CD4-positive, alpha-beta T cell treated with Interferon gamma for 1 hour (primary cell): ENCODE measurements at regions not wholly inside any gene's neighbourhood (a gene's known extent, or its start where the extent isn't known, plus 50 kb on each side); places are given as distances from the start of the nearest gene placed in this dataset.

Experiments
- DNase-seq: peaks from one replicate; pipeline ENCODE4 v3.0.0-alpha.2; 2020

DNA sequence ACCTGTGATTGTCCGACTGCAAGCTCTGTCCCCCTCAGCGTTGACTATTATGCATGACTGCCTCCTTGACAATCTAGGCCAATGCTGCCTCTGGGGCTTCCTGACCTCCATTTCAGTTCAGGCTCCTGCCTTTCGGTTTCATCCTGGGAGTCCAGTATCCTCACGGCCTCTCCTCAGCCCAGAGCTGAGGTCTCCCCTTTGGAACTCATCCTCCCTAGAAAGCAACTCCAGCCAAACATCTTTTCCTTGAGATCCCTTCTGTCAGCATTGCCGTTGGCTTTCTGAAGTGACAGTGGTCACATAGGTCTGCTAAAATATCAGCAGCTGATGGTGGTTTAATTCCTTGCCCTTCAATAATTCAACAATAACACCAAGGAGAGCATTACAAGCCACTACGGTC lies 519.1 kb upstream of the NBEA start:
- no peak for DNase-seq

DNA sequence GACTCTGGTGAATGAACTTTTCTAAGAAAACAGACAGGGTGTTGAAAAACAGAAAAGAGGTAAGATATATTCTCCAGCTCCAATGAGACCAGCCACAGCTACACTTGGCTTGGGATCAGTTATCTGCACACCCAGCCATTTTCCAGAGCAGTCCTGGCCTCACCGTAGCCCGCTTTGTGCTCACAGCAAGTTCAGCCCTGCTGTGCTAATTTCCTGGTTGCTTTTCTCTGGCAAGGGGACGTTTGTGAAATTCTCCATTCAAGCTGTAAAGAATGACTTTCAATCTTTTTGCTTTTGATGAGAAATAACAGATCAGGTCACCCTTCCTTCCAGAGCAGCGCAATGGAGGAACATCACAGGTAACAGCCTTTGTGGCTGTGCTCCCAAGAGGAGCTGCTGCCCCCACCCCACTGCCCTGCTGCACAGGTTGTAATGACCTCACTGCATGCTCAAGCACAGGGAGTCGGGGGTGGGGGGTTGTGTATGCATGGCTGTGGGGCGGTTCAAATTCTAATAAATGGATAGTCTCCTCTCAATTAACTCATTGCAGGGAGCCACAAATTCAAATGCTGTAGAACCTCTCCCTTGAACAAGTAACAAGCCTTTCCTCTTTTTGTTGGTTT lies 516.6 kb upstream of the NBEA start:
- DNase-seq = no peak

DNA sequence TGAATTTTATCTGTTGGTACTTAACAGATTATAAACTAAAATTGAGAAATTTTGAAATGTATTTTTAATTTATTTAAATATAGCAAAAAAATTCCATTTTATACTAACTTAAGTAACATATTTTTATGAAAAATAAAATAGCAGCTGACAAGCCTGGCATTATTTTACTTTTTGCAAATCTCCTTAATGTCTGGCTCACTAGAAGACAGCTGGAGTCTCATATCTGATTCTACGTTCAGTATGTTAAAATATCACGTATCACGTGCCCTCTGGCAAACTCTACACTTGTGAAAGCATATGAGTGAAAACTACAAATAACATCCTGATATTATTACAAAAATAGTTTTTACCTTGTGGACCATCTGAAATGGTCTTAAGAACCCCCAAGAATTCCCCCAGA lies 513.2 kb upstream of the NBEA start:
- no peak for DNase-seq

DNA sequence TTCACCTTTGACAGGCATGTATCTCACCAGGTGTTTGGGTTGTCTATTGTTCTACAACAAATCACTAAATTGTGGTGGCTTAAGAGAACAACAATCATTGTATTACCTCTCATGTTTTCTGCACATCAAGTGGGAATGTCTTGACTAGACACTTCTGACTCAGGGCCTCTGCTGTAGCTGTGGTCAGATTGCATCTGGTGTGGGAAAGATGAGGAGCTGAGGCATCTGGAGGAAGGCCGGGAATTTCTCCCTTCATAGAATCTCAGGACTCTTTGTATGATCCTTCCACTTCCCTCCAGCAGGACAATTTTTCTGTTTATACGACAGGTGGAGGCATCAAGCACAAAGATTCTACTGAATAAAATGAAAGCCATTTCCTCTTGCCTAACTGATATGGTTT lies 511.8 kb upstream of the NBEA start:
- DNase-seq = no peak

DNA sequence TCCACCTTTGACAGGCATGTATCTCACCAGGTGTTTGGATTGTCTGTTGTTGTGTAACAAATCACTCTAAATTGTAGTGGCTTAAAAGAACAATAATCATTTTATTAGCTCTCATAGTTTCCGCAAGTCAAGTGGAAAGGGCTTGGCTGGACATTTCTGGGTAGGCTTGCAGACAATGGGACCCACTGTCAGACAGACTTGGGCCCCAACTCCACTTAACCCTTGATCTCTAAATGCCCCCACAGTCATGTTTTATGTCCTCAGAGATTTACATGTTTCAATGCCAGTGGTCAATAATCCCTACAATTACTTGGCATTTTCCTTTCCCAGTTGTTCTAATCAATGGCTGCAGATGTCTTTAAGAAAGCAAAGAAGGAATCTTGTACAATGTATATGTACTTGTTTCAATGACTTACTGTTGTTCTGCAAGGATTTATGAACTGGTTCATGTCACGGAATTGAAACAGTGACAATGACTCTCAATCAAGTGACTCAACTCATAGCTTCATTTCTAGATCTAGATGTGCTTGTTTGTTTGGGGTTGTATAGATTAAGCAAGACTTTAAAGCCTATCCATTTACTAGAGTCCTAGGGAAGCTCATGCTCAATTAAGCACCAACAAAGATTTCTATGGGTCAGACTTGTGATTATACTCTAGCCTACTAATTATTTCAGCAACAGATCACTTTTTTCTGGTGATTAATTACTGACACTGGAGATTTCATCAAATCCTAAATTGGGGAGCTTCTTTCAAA lies 510.1 kb upstream of the NBEA start:
- no peak for DNase-seq

DNA sequence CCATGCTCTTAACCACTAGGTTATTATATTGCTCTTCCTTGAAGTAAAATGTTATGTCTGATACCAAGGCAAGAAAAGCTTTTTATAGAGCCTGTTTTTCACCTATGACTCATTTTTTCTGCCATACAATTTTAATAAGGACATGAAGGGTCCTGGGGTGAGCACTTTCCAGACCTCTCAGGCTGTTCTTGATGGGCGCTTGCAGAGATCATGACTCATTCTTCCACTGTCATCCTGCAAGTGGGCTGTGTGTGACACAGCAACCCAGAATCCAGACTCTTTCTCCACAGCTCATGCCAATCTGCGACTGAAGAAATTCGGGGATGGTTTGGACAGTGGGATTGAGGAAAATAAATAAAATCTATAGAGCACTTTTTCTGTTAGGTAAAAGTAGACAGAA lies 506.7 kb upstream of the NBEA start:
- no peak for DNase-seq

DNA sequence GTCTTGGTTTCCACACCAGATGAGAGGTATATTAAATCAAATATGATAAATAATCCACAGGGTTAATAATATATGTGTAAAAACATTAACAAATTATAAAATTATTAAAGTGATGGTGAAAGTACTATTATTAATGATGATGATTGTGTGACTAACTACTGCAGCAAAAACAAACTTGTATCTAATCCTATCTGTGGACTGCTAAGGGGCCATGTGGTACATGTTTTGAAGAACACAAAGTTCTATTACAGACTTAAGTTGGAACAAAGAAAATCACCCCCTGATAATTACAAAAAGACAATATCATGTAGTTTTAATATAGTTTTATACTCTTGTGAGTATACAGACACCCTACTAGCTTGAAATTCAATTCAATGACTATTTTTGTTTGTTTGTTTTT lies 504.2 kb upstream of the NBEA start:
- no peak for DNase-seq

DNA sequence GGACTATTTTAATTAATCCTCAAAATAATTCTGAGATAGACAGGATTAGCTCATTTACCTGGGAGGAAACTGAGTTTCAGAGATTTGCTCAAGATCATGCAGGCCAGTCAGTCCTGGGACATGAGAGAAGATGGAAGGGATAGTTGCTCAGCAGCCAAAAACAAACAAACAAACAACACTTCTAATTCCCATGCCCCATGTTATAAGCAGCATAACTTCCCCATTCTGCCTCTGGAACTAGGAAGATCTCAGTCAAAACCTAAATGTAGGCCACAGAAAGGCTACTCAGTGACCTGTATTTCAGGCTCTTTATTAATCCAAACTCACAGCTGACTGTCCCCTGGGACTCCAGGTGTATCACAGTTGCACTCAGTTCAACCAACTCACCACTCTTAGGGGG lies 489.2 kb upstream of the NBEA start:
- DNase-seq = no peak

DNA sequence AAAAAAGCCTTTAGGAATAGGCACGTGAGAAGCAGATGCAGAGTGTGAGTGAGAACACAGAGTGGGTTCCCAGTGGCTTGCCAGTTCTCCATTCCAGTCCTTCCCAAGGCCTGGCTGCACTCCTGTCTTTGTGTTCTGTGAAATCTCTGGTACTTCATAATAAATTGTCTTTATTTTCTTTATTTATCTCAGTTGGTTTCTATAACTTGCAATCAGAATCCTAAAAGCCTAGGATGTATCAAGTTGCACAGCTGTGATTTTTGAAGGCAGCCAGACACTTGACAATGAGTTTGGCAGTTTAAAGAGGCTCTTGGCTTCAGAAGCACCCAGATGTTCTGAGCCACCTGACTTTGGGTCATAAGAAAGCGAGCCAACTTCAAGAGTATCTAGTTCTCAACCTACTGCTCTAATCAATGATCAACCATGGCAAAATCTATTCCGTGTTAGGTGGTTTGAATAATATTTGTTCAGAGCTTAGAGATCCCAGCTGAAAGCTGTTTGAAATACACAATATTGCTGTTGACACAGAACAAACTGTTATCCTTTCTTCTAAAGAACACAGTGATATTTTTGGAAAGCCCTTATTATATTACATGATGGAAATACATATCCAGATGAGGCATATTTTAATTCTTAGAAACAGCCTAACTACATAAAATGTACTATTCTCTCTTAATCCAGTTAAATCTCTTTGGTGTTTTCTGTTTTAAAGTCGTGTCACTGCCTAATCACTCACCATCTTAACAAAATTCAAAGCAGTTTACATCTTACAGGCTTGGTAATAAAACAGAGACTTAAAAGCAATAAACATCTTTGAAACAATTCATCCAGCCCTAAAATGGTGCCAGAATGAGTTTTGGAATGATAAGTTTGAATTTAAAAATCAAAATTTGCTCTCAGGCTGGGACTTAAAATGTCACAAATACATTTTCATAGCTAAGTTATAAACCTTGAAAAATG lies 483.0 kb upstream of the NBEA start:
- no peak for DNase-seq

DNA sequence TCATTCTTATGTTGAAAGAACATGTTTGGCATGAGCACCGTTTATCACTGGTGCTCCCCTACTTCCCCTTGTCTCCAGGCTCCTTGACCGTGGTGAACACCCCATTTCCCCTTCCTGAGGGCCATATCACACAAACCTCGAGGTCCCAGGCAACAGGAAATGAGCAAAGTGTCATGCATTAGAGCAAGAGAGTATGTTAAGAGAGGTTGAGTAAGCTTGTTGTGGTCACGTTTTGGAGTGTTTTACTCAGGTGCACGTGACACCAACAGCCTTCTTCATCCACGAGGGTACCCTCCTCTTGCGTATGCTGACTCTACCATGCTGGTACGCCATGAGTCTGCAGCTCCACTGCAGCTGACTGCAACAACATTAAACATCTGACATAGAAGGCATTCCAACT lies 482.2 kb upstream of the NBEA start:
- DNase-seq = no peak

DNA sequence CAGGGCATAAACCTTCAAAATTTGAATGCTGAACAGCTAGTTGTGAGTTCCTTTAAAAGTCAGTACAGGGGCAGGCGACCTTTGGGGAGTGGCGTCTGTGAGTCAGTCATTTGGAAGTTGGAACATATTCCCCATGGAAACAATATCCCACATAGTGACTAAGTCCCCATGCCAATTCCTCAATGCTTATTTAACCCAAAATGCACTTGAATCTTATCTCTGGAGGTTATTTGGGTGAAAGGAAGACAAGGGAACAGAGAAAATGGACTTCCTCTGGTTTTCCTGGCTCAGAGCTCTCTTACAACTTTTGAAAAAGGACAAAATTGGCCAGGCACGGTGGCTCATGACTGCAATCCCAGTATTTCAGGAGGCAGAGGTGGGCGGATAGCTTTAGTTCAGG lies 479.2 kb upstream of the NBEA start:
- no peak for DNase-seq

DNA sequence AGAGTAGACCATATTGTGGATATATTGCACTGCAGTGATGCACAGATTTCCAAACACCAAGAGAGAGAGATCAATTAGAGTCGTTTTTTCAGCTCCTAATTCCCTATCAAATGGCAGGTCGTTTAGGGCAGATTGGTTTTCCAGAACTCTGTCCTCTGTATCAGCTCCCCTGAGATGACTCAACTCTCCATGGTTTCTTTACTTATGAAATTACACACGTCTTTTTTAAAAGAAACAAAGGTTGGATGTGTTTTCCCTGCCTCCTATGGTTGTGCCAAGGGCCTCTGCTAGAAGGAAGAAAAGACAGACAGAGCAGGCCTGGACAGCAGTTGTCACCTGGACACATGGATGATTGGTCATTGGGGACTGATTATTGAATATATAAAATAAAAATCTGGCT lies 478.1 kb upstream of the NBEA start:
- DNase-seq = no peak

DNA sequence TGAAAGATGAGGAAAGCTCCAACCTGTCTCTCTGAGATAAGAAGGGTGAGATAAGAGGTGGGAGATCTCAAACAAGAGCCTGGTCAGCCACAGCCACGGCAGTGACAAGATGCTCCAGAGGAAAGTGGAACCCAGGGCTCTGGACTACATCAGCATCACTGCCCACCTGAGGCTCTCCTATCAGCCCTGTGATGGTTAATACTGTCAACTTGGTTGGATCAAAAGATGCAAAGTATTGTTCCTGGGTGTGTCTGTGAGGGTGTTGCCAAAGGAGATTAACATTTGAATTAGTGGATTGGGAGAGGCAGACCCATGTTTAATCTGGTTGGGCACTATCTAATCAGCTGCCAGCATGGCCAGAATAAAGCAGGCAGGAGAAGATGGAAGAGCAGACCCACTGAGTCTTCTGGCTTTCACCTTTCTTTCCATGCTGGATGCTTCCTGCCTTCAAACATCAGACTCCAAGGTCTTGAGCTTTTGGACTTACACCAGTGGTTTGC lies 476.6 kb upstream of the NBEA start:
- no peak for DNase-seq

DNA sequence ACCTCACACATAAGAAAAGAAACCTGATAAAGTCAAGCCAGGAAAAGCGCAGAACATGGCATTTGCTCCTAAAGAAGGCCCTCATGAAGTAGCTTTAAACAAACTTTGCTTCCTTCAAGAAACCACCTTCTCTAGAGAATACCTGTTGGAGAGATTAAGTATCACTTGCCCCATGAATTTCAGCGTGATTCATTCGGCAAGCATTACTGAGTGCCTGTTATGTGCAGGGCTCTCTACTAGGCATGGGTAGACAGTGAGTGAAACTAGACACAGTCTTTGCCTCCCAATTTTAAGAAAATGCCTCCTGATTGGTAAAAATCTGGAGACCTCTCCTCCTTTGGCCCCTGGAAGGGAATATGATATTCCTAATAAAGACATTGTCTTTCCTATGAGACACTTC lies 475.8 kb upstream of the NBEA start:
- no peak for DNase-seq

DNA sequence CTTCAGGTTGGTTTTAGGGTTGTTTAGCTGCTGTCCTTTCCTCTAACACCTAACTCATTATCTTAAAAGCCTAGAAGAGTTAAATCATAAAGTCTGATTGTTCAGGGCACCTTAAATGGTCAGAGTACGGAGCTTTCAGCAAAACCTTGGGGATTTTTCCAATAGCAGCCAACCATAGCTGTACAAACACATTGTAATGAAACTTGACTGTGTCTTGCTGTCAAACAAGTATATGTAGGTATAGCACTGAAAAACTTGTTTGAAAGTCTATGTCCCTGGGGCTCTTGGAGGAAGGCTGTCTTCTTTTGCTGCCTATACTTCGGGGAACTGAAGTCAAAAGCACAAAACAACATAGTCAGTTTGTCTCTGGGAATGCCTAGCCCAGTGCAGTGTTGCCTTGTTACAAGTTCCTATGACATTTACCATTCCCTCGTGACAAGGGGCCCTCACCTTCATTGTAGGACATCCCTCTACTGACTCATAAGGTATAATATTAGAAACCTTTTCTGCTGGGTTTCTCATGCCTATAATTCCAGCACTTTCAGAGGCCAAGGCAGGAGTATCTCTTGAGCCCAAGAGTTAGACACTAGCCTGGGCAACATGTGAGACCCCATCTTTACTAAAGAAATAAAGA lies 474.5 kb upstream of the NBEA start:
- DNase-seq = no peak

DNA sequence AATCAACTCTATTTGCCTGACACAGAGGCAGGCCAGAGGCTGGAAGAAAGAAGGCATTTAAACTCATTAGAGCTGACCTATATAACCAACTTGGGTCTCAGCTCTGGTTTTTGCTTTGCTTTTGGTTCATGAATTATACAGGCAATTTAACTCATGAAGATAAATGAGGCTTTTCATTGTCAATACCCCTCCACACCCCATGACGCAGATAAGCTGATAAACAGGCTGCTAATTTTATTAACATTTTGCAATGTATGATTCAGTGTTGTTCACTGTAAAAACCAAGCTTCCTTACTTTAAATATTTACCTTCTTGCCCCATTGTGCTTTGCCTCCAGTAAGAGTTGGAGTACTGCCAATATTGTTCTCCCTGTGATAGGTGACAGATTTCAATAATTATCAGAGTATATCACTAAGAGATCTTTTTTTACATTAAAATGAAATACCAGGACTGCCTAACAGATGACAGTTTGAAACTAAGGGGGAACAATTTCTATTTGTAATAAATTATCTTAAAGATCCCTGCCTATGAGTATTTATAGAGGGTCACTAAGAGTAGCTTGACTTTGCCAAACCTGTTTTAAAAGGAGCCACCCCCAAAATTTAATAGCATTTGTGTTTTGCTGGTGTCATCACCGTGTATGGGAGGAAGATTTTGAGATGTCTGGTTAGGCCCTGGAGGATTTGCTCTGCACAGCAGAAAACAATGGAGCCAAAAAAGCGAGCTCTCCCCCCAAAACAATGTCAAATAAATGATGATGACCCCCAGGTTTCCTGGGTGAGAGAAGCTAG lies 472.7 kb upstream of the NBEA start:
- no peak for DNase-seq

DNA sequence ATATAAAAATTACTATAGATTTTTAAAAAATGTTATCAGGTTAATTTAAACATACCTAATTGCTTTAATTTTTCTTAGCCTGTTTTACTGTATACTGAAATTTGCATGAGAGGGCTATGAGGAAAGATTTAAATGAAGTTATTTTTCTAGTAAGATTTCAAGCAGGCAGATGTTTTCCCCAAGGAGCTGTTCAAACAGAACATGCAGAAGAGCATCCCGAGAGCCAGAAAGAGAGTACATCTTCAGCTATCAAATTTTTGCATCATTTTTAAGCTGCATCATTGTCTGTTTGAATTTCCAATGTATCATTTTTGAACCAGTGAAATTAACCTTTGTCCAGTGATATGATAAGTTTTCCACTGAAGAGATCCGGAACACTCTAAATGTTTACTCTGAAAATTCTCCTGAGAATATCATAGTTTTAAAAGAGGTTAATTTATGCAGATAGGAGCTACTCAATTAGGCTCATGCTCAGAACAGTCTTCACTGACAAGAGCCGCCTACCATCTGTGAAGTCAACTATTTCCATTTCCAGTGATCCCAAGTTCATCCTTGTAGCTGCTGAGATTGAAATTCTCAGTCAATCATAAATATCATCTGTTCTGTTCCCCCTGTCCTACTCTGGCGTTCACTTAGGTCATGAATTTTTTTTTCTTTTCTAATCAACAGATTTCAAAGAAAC lies 467.7 kb upstream of the NBEA start:
- no peak for DNase-seq

DNA sequence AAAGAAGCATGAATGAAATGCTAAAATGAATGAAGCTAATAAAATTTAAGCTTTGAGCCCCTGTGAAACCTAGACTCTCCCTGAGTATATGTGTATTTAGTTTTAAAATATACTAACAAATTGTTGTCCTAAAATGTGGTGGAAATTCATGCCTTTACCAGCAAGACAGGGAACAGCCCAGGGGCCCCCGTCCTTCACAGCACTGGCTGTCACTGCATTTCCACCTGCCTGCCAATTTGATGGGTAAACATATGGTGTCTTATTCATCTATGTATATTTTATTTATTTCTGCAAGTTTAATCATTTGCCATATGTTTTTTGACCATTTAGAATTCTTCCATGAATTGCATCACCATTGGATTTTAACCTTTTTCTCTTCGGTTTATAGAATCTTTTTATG lies 463.7 kb upstream of the NBEA start:
- DNase-seq = no peak

DNA sequence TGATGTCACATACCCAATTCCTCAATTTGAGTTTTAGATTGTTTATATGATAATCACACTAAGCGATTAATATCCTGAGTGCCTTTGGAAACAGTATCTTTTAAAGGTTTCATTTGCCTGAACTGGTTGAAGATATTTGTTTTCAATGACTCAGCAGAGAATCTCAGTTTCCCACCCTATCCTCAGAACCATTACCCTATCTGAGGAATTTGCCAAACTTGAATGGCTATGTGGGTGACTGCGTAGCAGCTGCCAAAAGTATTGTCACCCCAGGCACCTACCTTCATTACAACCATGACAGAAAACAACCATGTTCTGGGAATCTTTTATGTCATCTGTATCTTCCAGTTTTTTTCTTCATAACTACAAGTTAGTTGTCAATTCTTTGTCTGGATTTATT lies 440.1 kb upstream of the NBEA start:
- no peak for DNase-seq

DNA sequence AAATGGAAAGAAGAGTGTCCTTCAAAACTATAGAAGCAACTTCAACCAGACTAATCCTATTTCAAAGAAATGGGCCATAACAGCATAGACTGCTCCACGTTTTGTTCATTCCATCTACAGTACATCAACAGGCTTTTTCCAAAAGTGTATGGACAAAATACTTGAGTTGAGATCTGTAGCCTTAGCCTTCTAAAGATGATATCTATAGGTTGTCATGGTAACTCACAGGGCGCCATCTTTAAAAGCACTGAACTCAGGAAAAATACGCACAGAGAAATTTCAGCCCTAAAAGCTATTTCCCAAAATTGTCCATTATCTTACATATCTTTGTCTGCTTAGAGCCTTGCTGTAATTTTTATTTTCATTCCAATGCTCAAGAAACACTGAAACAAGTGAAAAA lies 439.4 kb upstream of the NBEA start:
- no peak for DNase-seq

DNA sequence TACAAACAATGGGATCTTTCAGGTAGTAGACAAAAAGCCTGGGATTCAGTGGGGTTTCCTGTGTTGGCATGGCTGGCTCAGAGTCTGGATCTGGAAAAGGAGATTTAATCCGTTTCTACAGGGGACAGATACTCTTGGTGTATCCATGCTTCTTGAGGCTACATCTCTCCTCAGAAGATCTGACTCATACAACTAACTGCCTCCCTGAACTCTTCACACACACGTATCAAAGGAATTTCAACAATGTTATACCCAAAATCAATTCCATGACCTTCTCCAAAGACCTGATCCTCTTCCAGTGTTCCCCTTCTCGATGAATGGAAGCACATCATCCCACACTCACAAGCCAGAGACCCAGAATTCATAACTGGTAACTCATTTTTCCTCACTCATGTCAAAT lies 435.3 kb upstream of the NBEA start:
- no peak for DNase-seq

DNA sequence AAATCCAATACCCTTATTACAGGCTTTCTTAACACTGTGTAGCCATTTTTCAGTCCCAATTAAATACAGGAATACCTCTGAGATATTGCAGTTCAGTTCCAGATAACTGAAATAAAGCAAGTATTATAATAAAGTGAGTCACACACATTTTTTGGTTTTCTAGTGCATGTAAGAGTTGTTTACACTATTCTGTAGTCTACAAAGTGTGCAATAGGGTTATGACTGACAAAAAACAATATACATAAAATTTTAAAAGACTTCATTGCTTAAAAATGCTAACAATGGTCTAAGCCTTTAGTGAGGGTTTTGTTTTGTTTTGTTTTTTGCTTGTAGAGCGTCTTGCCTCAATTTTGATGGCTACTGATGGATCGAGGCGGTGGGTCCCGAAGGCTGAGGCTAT lies 434.4 kb upstream of the NBEA start:
- no peak for DNase-seq
